ENCODE measurements at regions not wholly inside any gene's neighbourhood (a gene's known extent, or its start where the extent isn't known, plus 50 kb on each side); places are given as distances from the start of the nearest gene placed in this dataset.

GRCh38 chr5:135641734-135642487 is 63.1 kb upstream of the CXCL14 start:
- in situ Hi-C loops (cut with HindIII; ENCODE audit: low sequenced_read_pairs), result no loop called here

DNA sequence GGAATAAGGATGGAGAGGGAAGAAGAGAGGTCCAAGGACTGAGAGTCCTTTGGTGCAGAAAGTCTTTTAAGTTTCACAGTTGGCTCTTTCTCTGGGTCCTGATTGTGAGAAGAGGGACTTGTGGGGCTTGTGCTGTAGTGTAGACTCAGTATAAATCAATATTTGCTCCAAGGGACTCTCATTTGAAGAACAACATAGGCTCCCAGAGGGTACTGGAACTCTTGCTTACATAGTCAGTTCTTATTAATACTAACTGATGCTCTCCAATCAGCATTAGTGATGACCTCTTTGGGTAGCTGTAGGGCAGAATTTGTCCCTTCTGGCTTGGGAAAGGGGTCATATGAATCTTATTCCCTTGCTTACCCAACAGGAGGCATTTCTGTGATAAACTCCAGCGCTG is 62.5 kb upstream of the CXCL14 start:
- in situ Hi-C loops (cut with HindIII; ENCODE audit: low sequenced_read_pairs), result no loop called here

- in situ Hi-C loops (cut with HindIII; ENCODE audit: low sequenced_read_pairs), result no loop called here
Observed at GRCh38 chr5:135635451-135635850, 56.7 kb upstream of the CXCL14 start.

GRCh38 chr5:135632798-135633197 is 54.0 kb upstream of the CXCL14 start:
- in situ Hi-C loops (cut with HindIII; ENCODE audit: low sequenced_read_pairs), result no loop called here

GRCh38 chr5:135631391-135631790 is 52.6 kb upstream of the CXCL14 start:
- in situ Hi-C loops (cut with HindIII; ENCODE audit: low sequenced_read_pairs), result no loop called here

- in situ Hi-C loops (cut with HindIII; ENCODE audit: low sequenced_read_pairs), result no loop called here
Observed at GRCh38 chr5:135629666-135630065, 50.9 kb upstream of the CXCL14 start.

GRCh38 chr5:135628771-135629563 is 50.2 kb upstream of the CXCL14 start:
- in situ Hi-C loops (cut with HindIII; ENCODE audit: low sequenced_read_pairs), result no loop called here
